ENCODE measurements at regions not wholly inside any gene's neighbourhood (a gene's known extent, or its start where the extent isn't known, plus 50 kb on each side); places are given as distances from the start of the nearest gene placed in this dataset.
"Not testable (repeated sequence)": the region's sequence is repeated elsewhere in the genome, so short reads cannot be mapped to it uniquely, and the experiment has no call there.

- H3K4me3 Mint-ChIP-seq: no peak overlapping the region
- H3K4me1 Mint-ChIP-seq (ENCODE audit: low read depth in 2 of 2): no peaks in the 10 kb centered on the region
- H3K36me3 Mint-ChIP-seq: no peaks in the 10 kb centered on the region
- no peak overlapping the region for H3K27ac Mint-ChIP-seq
- peaks cover 16% of the 10 kb centered on the region for H3K9me3 Mint-ChIP-seq
- H3K27me3 Mint-ChIP-seq: no peaks in the 10 kb centered on the region
- ATAC-seq: no peak
- DNase-seq (ENCODE audit: low spot score): no peak
These were observed 224.8 kb upstream of the KCNK2 start for GRCh38 chr1:214857716-214858115.

- H3K27me3 Mint-ChIP-seq: no peaks in the 10 kb centered on the region
These were observed 222.9 kb upstream of the KCNK2 start for GRCh38 chr1:214859647-214860046.

GRCh38 chr1:214861615-214862014, 220.9 kb upstream of the KCNK2 start:
- ATAC-seq (no peak), DNase-seq (ENCODE audit: low spot score) (no peak)
- H3K4me1 Mint-ChIP-seq (ENCODE audit: low read depth in 2 of 2): no peaks in the 10 kb centered on the region
- H3K27ac Mint-ChIP-seq: no peak overlapping the region
- no peaks in the 10 kb centered on the region for H3K27me3 Mint-ChIP-seq
- peaks cover 3% of the 10 kb centered on the region for H3K9me3 Mint-ChIP-seq
- H3K4me3 Mint-ChIP-seq: no peak overlapping the region
- H3K36me3 Mint-ChIP-seq: no peaks in the 10 kb centered on the region

More at GRCh38 chr1:214859647-214860046, 222.9 kb upstream of the KCNK2 start:
- H3K27ac Mint-ChIP-seq: no peak overlapping the region
- H3K4me3 Mint-ChIP-seq: no peak overlapping the region
- no peaks in the 10 kb centered on the region for H3K36me3 Mint-ChIP-seq
- no peak for ATAC-seq
- H3K4me1 Mint-ChIP-seq (ENCODE audit: low read depth in 2 of 2): no peaks in the 10 kb centered on the region
- peaks cover 7% of the 10 kb centered on the region for H3K9me3 Mint-ChIP-seq
- DNase-seq (ENCODE audit: low spot score): no peak

GRCh38 chr1:214862421-214862820, 220.1 kb upstream of the KCNK2 start:
- no peak for ATAC-seq
- H3K9me3 Mint-ChIP-seq: peaks cover 3% of the 10 kb centered on the region
- no peak for DNase-seq (ENCODE audit: low spot score)
- no peaks in the 10 kb centered on the region for H3K4me1 Mint-ChIP-seq (ENCODE audit: low read depth in 2 of 2)
- no peaks in the 10 kb centered on the region for H3K27me3 Mint-ChIP-seq
- no peak overlapping the region for H3K4me3 Mint-ChIP-seq
- no peaks in the 10 kb centered on the region for H3K36me3 Mint-ChIP-seq
- no peak overlapping the region for H3K27ac Mint-ChIP-seq

- no peak overlapping the region for H3K4me3 Mint-ChIP-seq
- peaks cover 3% of the 10 kb centered on the region for H3K9me3 Mint-ChIP-seq
- no peaks in the 10 kb centered on the region for H3K27me3 Mint-ChIP-seq
- no peaks in the 10 kb centered on the region for H3K4me1 Mint-ChIP-seq (ENCODE audit: low read depth in 2 of 2)
- H3K36me3 Mint-ChIP-seq: no peaks in the 10 kb centered on the region
- no peak for DNase-seq (ENCODE audit: low spot score)
- no peak for ATAC-seq
- no peak overlapping the region for H3K27ac Mint-ChIP-seq
These were observed 217.4 kb upstream of the KCNK2 start for GRCh38 chr1:214864896-214865688.

- not testable (repeated sequence) for H3K36me3 Mint-ChIP-seq; H3K27ac Mint-ChIP-seq; H3K4me3 Mint-ChIP-seq; ATAC-seq; DNase-seq (ENCODE audit: low spot score); H3K27me3 Mint-ChIP-seq; H3K4me1 Mint-ChIP-seq (ENCODE audit: low read depth in 2 of 2); H3K9me3 Mint-ChIP-seq
These were observed 212.1 kb upstream of the KCNK2 start for GRCh38 chr1:214870426-214870825.

GRCh38 chr1:214880956-214881355, 201.6 kb upstream of the KCNK2 start:
- H3K27ac Mint-ChIP-seq: no peak overlapping the region
- H3K27me3 Mint-ChIP-seq: no peaks in the 10 kb centered on the region
- peaks cover 4% of the 10 kb centered on the region for H3K9me3 Mint-ChIP-seq
- DNase-seq (ENCODE audit: low spot score) (no peak), ATAC-seq (no peak)
- H3K4me1 Mint-ChIP-seq (ENCODE audit: low read depth in 2 of 2): no peaks in the 10 kb centered on the region
- H3K36me3 Mint-ChIP-seq: no peaks in the 10 kb centered on the region
- no peak overlapping the region for H3K4me3 Mint-ChIP-seq

GRCh38 chr1:214882616-214883015, 199.9 kb upstream of the KCNK2 start:
- peaks cover 12% of the 10 kb centered on the region for H3K9me3 Mint-ChIP-seq
- DNase-seq (ENCODE audit: low spot score): no peak
- no peak for ATAC-seq
- H3K27me3 Mint-ChIP-seq: no peaks in the 10 kb centered on the region
- no peak overlapping the region for H3K27ac Mint-ChIP-seq
- no peaks in the 10 kb centered on the region for H3K4me1 Mint-ChIP-seq (ENCODE audit: low read depth in 2 of 2)
- no peaks in the 10 kb centered on the region for H3K36me3 Mint-ChIP-seq
- no peak overlapping the region for H3K4me3 Mint-ChIP-seq

- Mint-ChIP-seq H3K4me1 (ENCODE audit: low read depth in 2 of 2) (no peaks in the 10 kb centered on the region), H3K4me3 (no peak overlapping the region), H3K36me3 (no peaks in the 10 kb centered on the region), H3K27me3 (no peaks in the 10 kb centered on the region), H3K9me3 (peaks cover 19% of the 10 kb centered on the region), H3K27ac (no peak overlapping the region)
- ATAC-seq (no peak), DNase-seq (ENCODE audit: low spot score) (no peak)
These were observed 187.4 kb upstream of the KCNK2 start for GRCh38 chr1:214895011-214895600.

- DNase-seq (ENCODE audit: low spot score) (no peak), ATAC-seq (no peak)
- peaks cover 16% of the 10 kb centered on the region for H3K9me3 Mint-ChIP-seq
- H3K4me1 Mint-ChIP-seq (ENCODE audit: low read depth in 2 of 2): no peaks in the 10 kb centered on the region
- H3K36me3 Mint-ChIP-seq: no peaks in the 10 kb centered on the region
- H3K27me3 Mint-ChIP-seq: no peaks in the 10 kb centered on the region
- no peak overlapping the region for H3K27ac Mint-ChIP-seq
- no peak overlapping the region for H3K4me3 Mint-ChIP-seq
These were observed 185.6 kb upstream of the KCNK2 start for GRCh38 chr1:214896921-214897320.

GRCh38 chr1:214897581-214897980, 185.0 kb upstream of the KCNK2 start:
- Mint-ChIP-seq H3K4me1 (ENCODE audit: low read depth in 2 of 2) (no peaks in the 10 kb centered on the region), H3K36me3 (no peaks in the 10 kb centered on the region), H3K4me3 (no peak overlapping the region), H3K27ac (no peak overlapping the region), H3K27me3 (no peaks in the 10 kb centered on the region), H3K9me3 (peaks cover 11% of the 10 kb centered on the region)
- DNase-seq (ENCODE audit: low spot score) (no peak), ATAC-seq (no peak)

- H3K9me3 Mint-ChIP-seq: peaks cover 11% of the 10 kb centered on the region
These were observed 184.4 kb upstream of the KCNK2 start for GRCh38 chr1:214898161-214898560.

GRCh38 chr1:214898718-214899117, 183.8 kb upstream of the KCNK2 start:
- DNase-seq (ENCODE audit: low spot score) (no peak), ATAC-seq (no peak)
- Mint-ChIP-seq H3K4me3 (no peak overlapping the region), H3K9me3 (peaks cover 8% of the 10 kb centered on the region), H3K36me3 (no peaks in the 10 kb centered on the region), H3K27ac (no peak overlapping the region), H3K4me1 (ENCODE audit: low read depth in 2 of 2) (no peaks in the 10 kb centered on the region), H3K27me3 (no peaks in the 10 kb centered on the region)

More at GRCh38 chr1:214898161-214898560, 184.4 kb upstream of the KCNK2 start:
- DNase-seq (ENCODE audit: low spot score) (no peak), ATAC-seq (no peak)
- Mint-ChIP-seq H3K36me3 (no peaks in the 10 kb centered on the region), H3K27ac (no peak overlapping the region), H3K27me3 (no peaks in the 10 kb centered on the region), H3K4me1 (ENCODE audit: low read depth in 2 of 2) (no peaks in the 10 kb centered on the region), H3K4me3 (no peak overlapping the region)

- no peak overlapping the region for H3K4me3 Mint-ChIP-seq
- DNase-seq (ENCODE audit: low spot score) (no peak), ATAC-seq (no peak)
- H3K9me3 Mint-ChIP-seq: peaks cover 8% of the 10 kb centered on the region
- H3K27me3 Mint-ChIP-seq: no peaks in the 10 kb centered on the region
- H3K4me1 Mint-ChIP-seq (ENCODE audit: low read depth in 2 of 2): no peaks in the 10 kb centered on the region
- no peaks in the 10 kb centered on the region for H3K36me3 Mint-ChIP-seq
- H3K27ac Mint-ChIP-seq: no peak overlapping the region
These were observed 182.6 kb upstream of the KCNK2 start for GRCh38 chr1:214899908-214900460.
